Ascending aorta (tissue), 2 donors: ENCODE measurements at regions not wholly inside any gene's neighbourhood (a gene's known extent, or its start where the extent isn't known, plus 50 kb on each side); places are given as distances from the start of the nearest gene placed in this dataset.

Experiments
- DNase-seq, 2 donors: peaks; one replicate each; pipeline ENCODE4 v3.0.0-alpha.2; 2019; ENCODE audit warnings: low spot score in 2 of 2
- H3K27ac ChIP-seq, 2 donors: fragments of 200-600 bp; sonication (generic); one replicate each; pipeline ENCODE4 v1.5.1; 2016 to 2017; ENCODE audit warnings: mild to moderate bottlenecking in 1 of 2
- H3K27me3 ChIP-seq: fragments of 200-600 bp; sonication (generic); one replicate; pipeline ENCODE4 v1.5.1; 2017
- H3K36me3 ChIP-seq, 2 donors: fragments of 200-600 bp; sonication (generic); one replicate each; pipeline ENCODE4 v1.5.1; 2016
- H3K4me1 ChIP-seq, 2 donors: fragments of 200-600 bp; sonication (generic); one replicate each; pipeline ENCODE4 v1.5.1; 2016 to 2017; ENCODE audit warnings: mild to moderate bottlenecking in 1 of 2
- H3K4me3 ChIP-seq, 2 donors: fragments of 200-600 bp; sonication (generic); one replicate each; pipeline ENCODE4 v1.5.1; 2016 to 2017; ENCODE audit warnings: mild to moderate bottlenecking in 1 of 2
- H3K9me3 ChIP-seq, 2 donors: fragments of 200-600 bp; sonication (generic); one replicate each; pipeline ENCODE4 v1.5.1; 2016
- intact Hi-C: fragments of 100-400 bp; cut with DNase I; formaldehyde crosslinking; loops from one replicate; pipeline ENCODE4 v1.15.1; 2023
- TF ChIP-seq, protein P1 (sequence below), 3 experiments: fragments of 200-600 bp in 2 of 3; fragments of 450-650 bp in 1 of 3; sonication (generic) in 2 of 3; IDR thresholded peaks; one replicate each; pipeline ENCODE4 v1.5.1; 2016 to 2019; ENCODE audit warnings: antibody characterized with exemption in 3 of 3, mild to moderate bottlenecking in 1 of 3, moderate library complexity in 1 of 3

DNA sequence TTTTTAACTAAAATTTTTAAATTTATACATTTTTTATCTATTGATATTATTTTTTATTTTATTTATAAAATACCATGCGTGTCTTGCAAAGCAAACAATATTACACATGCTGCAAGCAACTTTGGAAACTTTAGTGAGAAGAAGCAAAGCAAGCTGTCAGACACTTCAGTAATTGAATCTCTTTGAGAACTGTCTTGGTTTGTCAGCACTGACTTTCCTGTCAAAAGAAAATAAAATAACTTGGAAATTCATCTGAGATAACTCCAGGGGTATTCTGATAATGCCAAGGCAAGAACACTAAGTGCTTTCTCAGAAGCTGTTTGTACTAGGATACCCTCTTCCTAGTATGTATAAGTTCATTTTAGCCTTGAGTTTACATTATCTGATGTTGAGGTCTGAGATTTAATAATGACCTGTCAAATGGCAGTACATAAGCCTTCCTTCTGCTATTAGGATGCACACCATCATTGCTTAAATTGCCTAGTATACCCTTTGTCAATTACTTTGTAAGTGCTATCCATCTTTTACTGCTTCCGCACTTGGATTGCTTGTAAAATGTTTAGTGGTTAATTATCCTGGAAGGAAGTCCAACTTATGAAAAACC is 624.2 kb upstream of the AGA start:
- Histone ChIP-seq H3K27ac (no peak overlapping the region), H3K9me3 (no peaks in the 10 kb centered on the region), H3K27me3 (no peaks in the 10 kb centered on the region), H3K36me3 (no peaks in the 10 kb centered on the region), H3K4me1 (no peaks in the 10 kb centered on the region), H3K4me3 (no peak overlapping the region)
- no peak for DNase-seq
- intact Hi-C loops, result no loop called here
- TF ChIP-seq, protein P1, sequence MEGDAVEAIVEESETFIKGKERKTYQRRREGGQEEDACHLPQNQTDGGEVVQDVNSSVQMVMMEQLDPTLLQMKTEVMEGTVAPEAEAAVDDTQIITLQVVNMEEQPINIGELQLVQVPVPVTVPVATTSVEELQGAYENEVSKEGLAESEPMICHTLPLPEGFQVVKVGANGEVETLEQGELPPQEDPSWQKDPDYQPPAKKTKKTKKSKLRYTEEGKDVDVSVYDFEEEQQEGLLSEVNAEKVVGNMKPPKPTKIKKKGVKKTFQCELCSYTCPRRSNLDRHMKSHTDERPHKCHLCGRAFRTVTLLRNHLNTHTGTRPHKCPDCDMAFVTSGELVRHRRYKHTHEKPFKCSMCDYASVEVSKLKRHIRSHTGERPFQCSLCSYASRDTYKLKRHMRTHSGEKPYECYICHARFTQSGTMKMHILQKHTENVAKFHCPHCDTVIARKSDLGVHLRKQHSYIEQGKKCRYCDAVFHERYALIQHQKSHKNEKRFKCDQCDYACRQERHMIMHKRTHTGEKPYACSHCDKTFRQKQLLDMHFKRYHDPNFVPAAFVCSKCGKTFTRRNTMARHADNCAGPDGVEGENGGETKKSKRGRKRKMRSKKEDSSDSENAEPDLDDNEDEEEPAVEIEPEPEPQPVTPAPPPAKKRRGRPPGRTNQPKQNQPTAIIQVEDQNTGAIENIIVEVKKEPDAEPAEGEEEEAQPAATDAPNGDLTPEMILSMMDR (IDR thresholded peaks at IDR 0.05), result no peak

DNA sequence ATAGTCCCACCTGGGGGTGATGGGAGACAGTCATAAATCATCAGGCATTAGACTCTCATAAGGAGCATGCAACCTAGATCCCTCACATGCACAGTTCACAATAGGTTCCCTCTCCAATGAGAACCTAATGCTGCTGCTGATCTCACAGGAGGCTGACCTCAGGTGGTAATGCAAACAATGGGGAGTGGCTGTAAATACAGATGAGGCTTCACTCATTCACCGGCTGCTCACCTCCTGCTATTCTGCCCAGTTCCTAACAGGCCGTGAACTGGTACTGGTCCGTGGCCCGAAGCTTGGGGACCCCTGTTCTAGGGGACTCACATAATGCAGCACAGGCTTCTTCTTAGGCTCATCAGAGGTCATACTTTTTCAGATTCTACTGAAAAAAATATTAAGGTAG is 625.9 kb upstream of the AGA start:
- no peak overlapping the region for H3K27ac ChIP-seq
- no peaks in the 10 kb centered on the region for H3K36me3 ChIP-seq
- H3K27me3 ChIP-seq, result no peaks in the 10 kb centered on the region
- TF ChIP-seq, protein P1 (IDR thresholded peaks at IDR 0.05), result no peak
- H3K4me1 ChIP-seq, result no peaks in the 10 kb centered on the region
- no peaks in the 10 kb centered on the region for H3K9me3 ChIP-seq
- no peak overlapping the region for H3K4me3 ChIP-seq
- no peak for DNase-seq
- intact Hi-C loops, result no loop called here

DNA sequence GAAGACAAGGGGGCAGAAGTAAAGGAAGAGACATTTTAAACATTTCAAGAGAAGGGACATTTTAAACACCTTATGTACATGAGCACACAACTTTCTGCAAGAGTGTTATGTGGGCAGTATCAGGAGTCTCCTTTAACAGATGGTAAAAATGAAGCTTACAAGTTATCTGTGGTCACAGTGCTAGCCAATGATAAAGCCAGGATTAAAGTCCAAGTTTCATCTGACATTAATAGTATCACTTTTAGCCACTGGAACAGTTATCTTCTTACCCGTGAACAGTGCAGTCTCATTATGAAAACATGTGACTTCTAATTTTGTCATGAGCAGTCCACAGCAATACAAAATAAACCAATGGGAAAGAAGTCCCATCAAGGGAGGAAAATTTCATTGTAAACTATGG is 627.9 kb upstream of the AGA start:
- Histone ChIP-seq H3K27me3 (no peaks in the 10 kb centered on the region), H3K4me1 (no peaks in the 10 kb centered on the region), H3K27ac (no peak overlapping the region), H3K36me3 (no peaks in the 10 kb centered on the region), H3K9me3 (no peaks in the 10 kb centered on the region), H3K4me3 (no peak overlapping the region)
- intact Hi-C loops, result no loop called here
- TF ChIP-seq, protein P1 (IDR thresholded peaks at IDR 0.05), result no peak
- no peak for DNase-seq

DNA sequence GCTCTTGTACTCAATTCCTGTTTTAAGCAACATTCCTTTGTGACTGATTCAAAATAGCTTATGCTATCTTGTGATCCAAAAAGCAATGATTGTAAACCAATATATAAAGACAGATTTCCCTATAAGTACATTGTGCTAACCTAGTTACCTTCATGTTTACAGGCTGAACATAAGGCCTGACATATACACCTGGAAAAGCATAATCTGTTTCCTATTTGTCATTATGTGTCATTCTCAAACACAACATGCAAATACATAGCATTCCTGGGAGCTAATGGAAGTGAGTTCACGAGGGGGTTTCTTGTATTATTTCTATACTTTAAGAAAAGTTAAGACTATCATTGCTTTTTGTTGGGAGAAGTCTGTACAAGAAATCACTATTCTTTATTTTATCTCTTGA is 638.1 kb upstream of the AGA start:
- Histone ChIP-seq H3K27ac (no peak overlapping the region), H3K4me3 (no peak overlapping the region), H3K4me1 (no peaks in the 10 kb centered on the region), H3K27me3 (no peaks in the 10 kb centered on the region), H3K36me3 (no peaks in the 10 kb centered on the region), H3K9me3 (no peaks in the 10 kb centered on the region)
- intact Hi-C loops, result no loop called here
- TF ChIP-seq, protein P1 (IDR thresholded peaks at IDR 0.05), result no peak
- no peak for DNase-seq

DNA sequence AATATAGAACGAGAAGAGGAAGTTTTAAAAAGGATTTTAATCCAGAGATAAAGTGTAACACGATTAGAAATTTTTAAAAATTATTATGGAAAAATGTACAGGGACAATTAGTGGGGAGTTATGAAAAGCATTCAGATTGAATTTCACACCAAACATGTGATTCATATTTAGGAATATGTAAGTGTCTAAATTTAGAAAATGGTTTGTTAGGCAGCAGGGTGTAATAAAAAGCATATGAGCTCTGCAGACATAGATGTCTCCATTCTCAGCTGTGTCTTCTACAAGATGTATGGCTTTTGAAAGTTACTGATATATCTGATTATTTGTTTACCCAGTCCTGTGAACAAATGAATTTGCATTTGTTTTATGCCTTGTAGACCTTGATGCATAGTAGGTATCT is 638.9 kb upstream of the AGA start:
- intact Hi-C loops, result no loop called here
- H3K4me1 ChIP-seq, result no peaks in the 10 kb centered on the region
- H3K27ac ChIP-seq, result no peak overlapping the region
- no peak for DNase-seq
- no peaks in the 10 kb centered on the region for H3K9me3 ChIP-seq
- H3K27me3 ChIP-seq, result no peaks in the 10 kb centered on the region
- no peak overlapping the region for H3K4me3 ChIP-seq
- TF ChIP-seq, protein P1 (IDR thresholded peaks at IDR 0.05), result no peak
- H3K36me3 ChIP-seq, result no peaks in the 10 kb centered on the region

DNA sequence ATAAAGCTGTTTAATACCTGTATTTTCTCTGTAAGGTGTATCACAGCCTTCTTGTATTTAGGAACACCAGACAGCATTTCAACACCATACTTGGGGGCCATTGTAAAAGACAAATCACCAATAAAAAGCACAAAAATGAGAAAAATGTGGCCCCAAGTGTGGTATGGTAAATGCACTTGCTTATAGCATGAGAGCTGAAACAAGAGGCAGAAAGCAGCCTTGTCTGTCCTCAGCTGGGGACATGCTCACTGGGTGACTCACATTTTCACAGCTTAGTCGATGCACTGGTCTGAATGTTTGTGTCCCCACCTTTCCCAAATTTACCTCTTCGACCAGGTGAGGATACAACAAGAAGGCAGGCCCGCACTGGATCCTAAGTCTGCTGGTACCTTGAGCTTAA is 639.7 kb upstream of the AGA start:
- no peak for DNase-seq
- intact Hi-C loops, result no loop called here
- no peaks in the 10 kb centered on the region for H3K9me3 ChIP-seq

More for the DNA sequence above, 639.7 kb upstream of the AGA start:
- H3K36me3 ChIP-seq, result no peaks in the 10 kb centered on the region
- TF ChIP-seq, protein P1 (IDR thresholded peaks at IDR 0.05), result no peak
- no peaks in the 10 kb centered on the region for H3K4me1 ChIP-seq
- no peak overlapping the region for H3K27ac ChIP-seq
- H3K27me3 ChIP-seq, result no peaks in the 10 kb centered on the region
- no peak overlapping the region for H3K4me3 ChIP-seq
